Activated T-helper 1 cell treated with anti-CD3 and anti-CD28 coated beads, Interleukin-12 subunit alpha, Interleukin-12 subunit beta, Interleukin-2, Interleukin-4 antibody, amounts not matched to agents 30 ng/mL and 10 ng/mL and 1 ng/mL, durations not matched to agents 14 hours and 24 hours and 36 hours (primary cell): ENCODE measurements at regions not wholly inside any gene's neighbourhood (a gene's known extent, or its start where the extent isn't known, plus 50 kb on each side); places are given as distances from the start of the nearest gene placed in this dataset.

ENCODE experiments used
- DNase-seq: peaks from one replicate; pipeline ENCODE4 v3.0.0; 2021; ENCODE audit warnings: low spot score
- H3K27ac Mint-ChIP-seq: one replicate; pipeline ENCODE4 v1.8.0; 2021; ENCODE audit warnings: mild to moderate bottlenecking, mixed read lengths
- H3K27me3 Mint-ChIP-seq: one replicate; pipeline ENCODE4 v1.8.0; 2022; ENCODE audit warnings: mild to moderate bottlenecking, moderate library complexity, mixed read lengths; ENCODE audit not compliant: insufficient read depth
- H3K36me3 Mint-ChIP-seq: one replicate; pipeline ENCODE4 v1.8.0; 2021; ENCODE audit warnings: low read depth, mixed read lengths
- H3K4me1 Mint-ChIP-seq: one replicate; pipeline ENCODE4 v1.8.0; 2021; ENCODE audit warnings: low read depth, mixed read lengths
- H3K4me3 Mint-ChIP-seq: one replicate; pipeline ENCODE4 v1.8.0; 2021; ENCODE audit warnings: mild to moderate bottlenecking, moderate library complexity, mixed read lengths
- H3K9me3 Mint-ChIP-seq: one replicate; pipeline ENCODE4 v1.8.0; 2021; ENCODE audit warnings: mixed read lengths
- intact Hi-C: fragments of 100-400 bp; cut with micrococcal nuclease; formaldehyde crosslinking; loops from one replicate; pipeline ENCODE4 v1.15.1; 2024

GRCh38 chr3:120502116-120502515, 51.3 kb upstream of the FSTL1 start:
- Mint-ChIP-seq H3K27ac (no peak overlapping the region), H3K4me3 (no peak overlapping the region), H3K27me3 (peaks cover 3% of the 10 kb centered on the region), H3K9me3 (no peaks in the 10 kb centered on the region), H3K4me1 (no peaks in the 10 kb centered on the region), H3K36me3 (no peaks in the 10 kb centered on the region)
- no peak for DNase-seq
- intact Hi-C loops, result no loop called here
